ENCODE measurements at regions not wholly inside any gene's neighbourhood (a gene's known extent, or its start where the extent isn't known, plus 50 kb on each side); places are given as distances from the start of the nearest gene placed in this dataset.

- no peak for TF ChIP-seq CTCF (IDR thresholded peaks at IDR 0.05)
- TF ChIP-seq POLR2A (IDR thresholded peaks at IDR 0.05): no peak
These were observed 130.4 kb upstream of the PELI1 start for GRCh38 chr2:64274399-64275173.

Data from Peyer's patch (tissue), 4 donors.